Endothelial cell (in vitro differentiated cells): ENCODE measurements at regions not wholly inside any gene's neighbourhood (a gene's known extent, or its start where the extent isn't known, plus 50 kb on each side); places are given as distances from the start of the nearest gene placed in this dataset.

Experiments used
- DNase-seq: peaks from one replicate; pipeline ENCODE4 v3.0.0; 2021; ENCODE audit warnings: low spot score
- H3K27ac Mint-ChIP-seq: one replicate; pipeline ENCODE4 v1.8.0; 2021; ENCODE audit warnings: mixed read lengths, inconsistent platforms; ENCODE audit not compliant: unreplicated experiment
- H3K27me3 Mint-ChIP-seq: one replicate; pipeline ENCODE4 v1.8.0; 2021; ENCODE audit warnings: mild to moderate bottlenecking, moderate library complexity, mixed read lengths, inconsistent platforms; ENCODE audit not compliant: unreplicated experiment
- H3K36me3 Mint-ChIP-seq: one replicate; pipeline ENCODE4 v1.8.0; 2021; ENCODE audit warnings: mild to moderate bottlenecking, low read depth, mixed read lengths, inconsistent platforms; ENCODE audit not compliant: unreplicated experiment
- H3K4me1 Mint-ChIP-seq: one replicate; pipeline ENCODE4 v1.8.0; 2021; ENCODE audit warnings: mild to moderate bottlenecking, mixed read lengths, inconsistent platforms; ENCODE audit not compliant: unreplicated experiment
- H3K4me3 Mint-ChIP-seq: one replicate; pipeline ENCODE4 v1.8.0; 2021; ENCODE audit warnings: mild to moderate bottlenecking, mixed read lengths, inconsistent platforms; ENCODE audit not compliant: unreplicated experiment
- H3K9me3 Mint-ChIP-seq: one replicate; pipeline ENCODE4 v1.8.0; 2021; ENCODE audit warnings: mixed read lengths, inconsistent platforms; ENCODE audit not compliant: unreplicated experiment
- CTCF ChIP-seq: fragments of 200-600 bp; sonication (generic); IDR thresholded peaks from one replicate; pipeline ENCODE4 v1.5.0; 2021; ENCODE audit warnings: antibody characterized with exemption; ENCODE audit not compliant: unreplicated experiment

DNA sequence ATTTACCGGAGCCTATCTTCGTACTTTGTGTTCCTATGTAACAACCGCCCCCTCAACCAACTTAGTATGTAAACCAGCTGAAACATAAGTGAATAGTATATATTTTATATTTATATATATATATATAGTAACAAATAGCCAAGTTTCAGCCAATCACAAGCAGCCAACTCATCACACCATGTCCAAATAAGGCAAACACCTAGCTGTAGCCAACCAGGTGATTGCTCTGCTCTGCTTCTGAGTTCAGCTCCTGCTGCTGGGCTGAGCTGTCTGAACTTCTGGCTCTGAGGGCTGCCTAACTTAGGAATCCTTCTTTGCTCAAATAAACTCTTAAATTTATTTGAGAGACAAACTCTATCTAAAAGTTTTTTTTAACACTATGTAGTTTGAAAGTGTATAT, 101.6 kb upstream of the SOX4 start:
- no peak for TF ChIP-seq CTCF
- Mint-ChIP-seq H3K27ac (no peak overlapping the region), H3K36me3 (no peaks in the 10 kb centered on the region), H3K4me3 (no peak overlapping the region), H3K27me3 (peaks cover 3% of the 10 kb centered on the region), H3K9me3 (no peaks in the 10 kb centered on the region), H3K4me1 (no peaks in the 10 kb centered on the region)
- no peak for DNase-seq

DNA sequence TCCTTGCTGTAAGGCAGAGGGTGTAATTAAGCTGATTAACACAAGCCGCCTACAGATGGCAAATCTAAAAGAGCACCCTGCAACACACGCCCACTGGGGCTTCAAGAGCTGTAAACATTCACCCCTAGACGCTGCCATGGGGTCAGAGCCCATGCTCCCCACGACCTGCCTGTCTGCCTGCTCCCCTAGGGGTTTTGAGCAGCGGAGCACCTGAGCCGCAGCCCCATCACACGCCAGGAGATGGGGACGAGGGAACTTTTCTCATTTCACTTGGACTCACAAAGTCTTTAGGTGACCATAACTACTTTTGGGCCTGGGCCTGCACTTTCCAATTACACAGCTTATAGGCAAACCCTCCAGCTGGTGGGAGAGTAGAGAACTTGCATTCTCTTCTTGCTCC, 99.0 kb upstream of the SOX4 start:
- peaks cover 1% of the 10 kb centered on the region for H3K27me3 Mint-ChIP-seq
- H3K4me3 Mint-ChIP-seq, result no peak overlapping the region
- no peaks in the 10 kb centered on the region for H3K4me1 Mint-ChIP-seq
- H3K9me3 Mint-ChIP-seq, result no peaks in the 10 kb centered on the region
- no peak for TF ChIP-seq CTCF
- no peak overlapping the region for H3K27ac Mint-ChIP-seq
- DNase-seq, result no peak
- no peaks in the 10 kb centered on the region for H3K36me3 Mint-ChIP-seq

GRCh38 chr6:21496196-21496595, 97.4 kb upstream of the SOX4 start:
- H3K27ac Mint-ChIP-seq, result no peak overlapping the region
- peaks cover 1% of the 10 kb centered on the region for H3K27me3 Mint-ChIP-seq
- DNase-seq, result no peak
- H3K36me3 Mint-ChIP-seq, result no peaks in the 10 kb centered on the region
- no peaks in the 10 kb centered on the region for H3K9me3 Mint-ChIP-seq
- H3K4me1 Mint-ChIP-seq, result no peaks in the 10 kb centered on the region
- TF ChIP-seq CTCF, result no peak
- no peak overlapping the region for H3K4me3 Mint-ChIP-seq

DNA sequence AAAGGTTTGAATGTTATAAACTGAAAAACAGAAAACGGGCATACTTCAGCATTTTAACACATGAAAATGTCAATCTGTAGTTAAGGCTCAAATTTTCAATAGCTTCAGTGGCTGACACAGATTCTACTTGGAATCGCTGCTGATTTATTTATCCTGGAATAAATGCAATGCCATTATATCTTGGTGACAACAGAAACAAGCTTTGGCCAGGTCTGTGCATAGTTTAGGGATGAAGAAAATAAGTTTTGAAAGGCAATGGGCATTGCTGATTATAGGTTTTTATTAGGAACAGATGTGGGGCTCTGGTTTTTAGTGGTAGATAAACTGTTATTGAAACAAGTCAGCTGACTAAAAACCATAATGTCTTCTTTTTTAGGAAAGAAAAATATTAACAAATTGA, 96.8 kb upstream of the SOX4 start:
- H3K4me1 Mint-ChIP-seq, result no peaks in the 10 kb centered on the region
- H3K27ac Mint-ChIP-seq, result no peak overlapping the region
- DNase-seq, result no peak

More for the DNA sequence above, 96.8 kb upstream of the SOX4 start:
- H3K27me3 Mint-ChIP-seq, result peaks cover 1% of the 10 kb centered on the region
- H3K9me3 Mint-ChIP-seq, result no peaks in the 10 kb centered on the region
- TF ChIP-seq CTCF, result no peak
- H3K36me3 Mint-ChIP-seq, result no peaks in the 10 kb centered on the region
- H3K4me3 Mint-ChIP-seq, result no peak overlapping the region
